Heart left ventricle (tissue), 13 donors: ENCODE measurements at regions not wholly inside any gene's neighbourhood (a gene's known extent, or its start where the extent isn't known, plus 50 kb on each side); places are given as distances from the start of the nearest gene placed in this dataset.

ENCODE experiments used
- POLR2A ChIP-seq, 2 donors: fragments of 450-650 bp; IDR thresholded peaks; one replicate each; pipeline ENCODE4 v1.6.1; 2017; ENCODE audit warnings: antibody characterized with exemption in 2 of 2, mild to moderate bottlenecking in 2 of 2, moderate library complexity in 2 of 2
- TF ChIP-seq, protein P1 (sequence below), 12 donors: fragments of 200-600 bp; sonication (generic) in 4 of 12; IDR thresholded peaks; one replicate each; pipeline versions ENCODE4 v1.5.0 to v1.8.0; 2018 to 2022; ENCODE audit warnings: antibody characterized with exemption in 12 of 12, mild to moderate bottlenecking in 5 of 12
- donor health status: ischemic (EF 13 %, LVEDD 7.1; RV severe dilation, severe dysfunction).
- donor health status: DM: no; HTN: yes; CAD: no.
- donor health status: DM: no; HTN: no; CAD: no.
- donor health status: ischemic (EF 25% LVEDD 6.9; RV normal size, moderate dysfunction).
- donor health status: ischemic (EF 25% LVEDD 5.7; RV mildly dilated, moderate dysfunction).
- donor health status: ischemic (EF 35%, LVEDD 5.7; RV mildly dilated, moderate dysfunction).
- donor health status: nonischemic (EF 11% LVEDD 7.7; RV severe dilation, severe dysfunction).
- donor health status: DM: yes; HTN: yes; CAD: no.
- donor health status: PGD.
- donor health status: ischemic (EF 29% LVEDD 5.4; RV normal size, mild dysfunction).
- donor health status: nonischemic (EF 23%, LVEDD 6.1; RV moderate dilation, normal function).

DNA sequence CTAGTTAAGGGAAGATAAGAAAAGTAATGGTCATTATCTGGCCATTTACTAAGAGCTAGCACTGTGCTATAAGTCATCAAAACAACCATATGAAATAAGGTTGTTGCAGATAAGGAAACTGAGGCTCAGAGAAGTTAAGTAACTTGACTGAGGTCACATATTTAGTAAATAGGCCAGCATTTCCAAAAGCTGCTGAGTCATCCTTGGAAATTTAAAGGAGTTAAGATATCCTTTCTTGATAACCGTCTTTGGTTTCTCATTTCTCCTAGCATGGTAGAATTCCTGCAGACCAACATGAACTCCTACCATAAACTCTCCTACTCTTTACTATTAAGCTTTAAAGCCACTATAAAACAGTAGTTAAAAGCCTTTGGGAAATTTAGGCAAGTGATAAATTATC, 85.0 kb upstream of the PDZRN3 start:
- TF ChIP-seq, protein P1, sequence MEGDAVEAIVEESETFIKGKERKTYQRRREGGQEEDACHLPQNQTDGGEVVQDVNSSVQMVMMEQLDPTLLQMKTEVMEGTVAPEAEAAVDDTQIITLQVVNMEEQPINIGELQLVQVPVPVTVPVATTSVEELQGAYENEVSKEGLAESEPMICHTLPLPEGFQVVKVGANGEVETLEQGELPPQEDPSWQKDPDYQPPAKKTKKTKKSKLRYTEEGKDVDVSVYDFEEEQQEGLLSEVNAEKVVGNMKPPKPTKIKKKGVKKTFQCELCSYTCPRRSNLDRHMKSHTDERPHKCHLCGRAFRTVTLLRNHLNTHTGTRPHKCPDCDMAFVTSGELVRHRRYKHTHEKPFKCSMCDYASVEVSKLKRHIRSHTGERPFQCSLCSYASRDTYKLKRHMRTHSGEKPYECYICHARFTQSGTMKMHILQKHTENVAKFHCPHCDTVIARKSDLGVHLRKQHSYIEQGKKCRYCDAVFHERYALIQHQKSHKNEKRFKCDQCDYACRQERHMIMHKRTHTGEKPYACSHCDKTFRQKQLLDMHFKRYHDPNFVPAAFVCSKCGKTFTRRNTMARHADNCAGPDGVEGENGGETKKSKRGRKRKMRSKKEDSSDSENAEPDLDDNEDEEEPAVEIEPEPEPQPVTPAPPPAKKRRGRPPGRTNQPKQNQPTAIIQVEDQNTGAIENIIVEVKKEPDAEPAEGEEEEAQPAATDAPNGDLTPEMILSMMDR (IDR thresholded peaks at IDR 0.05) = no peak
- TF ChIP-seq POLR2A (IDR thresholded peaks at IDR 0.05) = no peak
